C4-2B (cell line): ENCODE measurements at regions not wholly inside any gene's neighbourhood (a gene's known extent, or its start where the extent isn't known, plus 50 kb on each side); places are given as distances from the start of the nearest gene placed in this dataset.

Source experiments
- H3K27ac ChIP-seq: fragments of 450-650 bp; 2 replicates; pipeline ENCODE4 v1.5.1; 2017
- ZFX ChIP-seq: fragments of 450-650 bp; IDR thresholded peaks from 2 replicates; pipeline ENCODE4 v1.6.1; 2017
- TF ChIP-seq, protein P1 (sequence below): fragments of 450-650 bp; conservative IDR thresholded peaks from 2 replicates; pipeline ENCODE4 v1.5.1; 2017; ENCODE audit warnings: mild to moderate bottlenecking

GRCh38 chr1:219041818-219042217, 131.9 kb upstream of the LYPLAL1 start:
- TF ChIP-seq, protein P1, sequence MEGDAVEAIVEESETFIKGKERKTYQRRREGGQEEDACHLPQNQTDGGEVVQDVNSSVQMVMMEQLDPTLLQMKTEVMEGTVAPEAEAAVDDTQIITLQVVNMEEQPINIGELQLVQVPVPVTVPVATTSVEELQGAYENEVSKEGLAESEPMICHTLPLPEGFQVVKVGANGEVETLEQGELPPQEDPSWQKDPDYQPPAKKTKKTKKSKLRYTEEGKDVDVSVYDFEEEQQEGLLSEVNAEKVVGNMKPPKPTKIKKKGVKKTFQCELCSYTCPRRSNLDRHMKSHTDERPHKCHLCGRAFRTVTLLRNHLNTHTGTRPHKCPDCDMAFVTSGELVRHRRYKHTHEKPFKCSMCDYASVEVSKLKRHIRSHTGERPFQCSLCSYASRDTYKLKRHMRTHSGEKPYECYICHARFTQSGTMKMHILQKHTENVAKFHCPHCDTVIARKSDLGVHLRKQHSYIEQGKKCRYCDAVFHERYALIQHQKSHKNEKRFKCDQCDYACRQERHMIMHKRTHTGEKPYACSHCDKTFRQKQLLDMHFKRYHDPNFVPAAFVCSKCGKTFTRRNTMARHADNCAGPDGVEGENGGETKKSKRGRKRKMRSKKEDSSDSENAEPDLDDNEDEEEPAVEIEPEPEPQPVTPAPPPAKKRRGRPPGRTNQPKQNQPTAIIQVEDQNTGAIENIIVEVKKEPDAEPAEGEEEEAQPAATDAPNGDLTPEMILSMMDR, result no peak
- TF ChIP-seq ZFX, result no peak
- H3K27ac ChIP-seq, result no peak overlapping the region

DNA sequence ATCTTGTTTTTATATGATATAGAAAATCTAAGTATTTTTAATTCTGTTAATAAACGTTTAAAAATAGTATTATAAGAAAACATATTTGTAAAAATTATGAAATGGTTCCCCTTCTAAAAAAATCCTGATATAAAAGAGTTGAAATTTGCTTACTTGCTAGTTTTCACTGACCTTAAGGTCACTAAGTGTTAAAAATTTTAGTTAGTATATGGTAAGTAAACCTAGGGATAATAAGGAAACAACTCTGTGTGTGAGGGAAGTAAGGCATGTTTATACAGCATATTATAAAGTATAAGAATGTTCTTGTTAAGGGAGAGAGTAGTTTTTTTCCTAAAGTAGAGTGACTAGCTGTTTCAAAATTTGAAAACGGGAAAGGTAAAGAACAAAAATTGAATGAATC, 130.9 kb upstream of the LYPLAL1 start:
- H3K27ac ChIP-seq, result no peak overlapping the region
- TF ChIP-seq ZFX, result no peak
- TF ChIP-seq, protein P1, result no peak

DNA sequence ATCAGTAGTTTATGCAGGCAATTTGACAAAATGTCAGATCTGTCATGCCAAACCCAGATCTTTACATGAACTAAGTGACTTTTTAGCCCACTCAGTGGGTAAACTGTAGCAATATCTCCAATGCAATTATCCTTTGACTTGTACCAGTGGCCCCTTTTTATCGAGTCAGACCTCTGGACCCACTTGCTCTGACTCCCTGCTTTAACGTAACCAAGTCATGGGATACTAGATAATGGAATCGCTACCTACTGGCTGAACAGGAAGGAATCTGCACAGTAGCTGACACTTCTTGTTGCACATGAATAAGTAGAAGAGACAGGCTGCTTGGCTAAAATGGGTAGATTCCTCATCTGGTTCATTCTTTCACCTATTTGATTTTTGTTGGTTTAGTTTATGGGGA, 128.4 kb upstream of the LYPLAL1 start:
- H3K27ac ChIP-seq, result no peak overlapping the region
- no peak for TF ChIP-seq ZFX
- TF ChIP-seq, protein P1, result no peak

DNA sequence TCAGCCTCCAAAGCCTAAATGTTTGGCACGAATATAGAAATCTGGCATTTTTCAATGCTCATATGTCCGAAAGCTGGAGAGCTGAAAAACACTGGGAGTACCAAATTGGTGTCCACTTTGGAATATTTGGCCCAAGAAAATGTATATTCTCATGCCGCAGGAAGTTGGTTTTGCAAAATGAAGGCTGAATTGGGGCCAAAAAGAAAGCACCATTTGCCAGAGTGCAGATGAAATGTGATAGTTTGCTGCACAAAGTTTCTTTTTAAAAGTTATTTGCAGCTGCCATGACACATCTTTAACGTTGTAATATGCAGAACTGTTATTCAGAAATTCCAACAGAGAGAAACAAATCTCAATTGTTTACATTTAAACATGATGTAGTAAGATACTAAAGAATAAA, 124.2 kb upstream of the LYPLAL1 start:
- TF ChIP-seq ZFX, result no peak
- TF ChIP-seq, protein P1, result no peak
- no peak overlapping the region for H3K27ac ChIP-seq

DNA sequence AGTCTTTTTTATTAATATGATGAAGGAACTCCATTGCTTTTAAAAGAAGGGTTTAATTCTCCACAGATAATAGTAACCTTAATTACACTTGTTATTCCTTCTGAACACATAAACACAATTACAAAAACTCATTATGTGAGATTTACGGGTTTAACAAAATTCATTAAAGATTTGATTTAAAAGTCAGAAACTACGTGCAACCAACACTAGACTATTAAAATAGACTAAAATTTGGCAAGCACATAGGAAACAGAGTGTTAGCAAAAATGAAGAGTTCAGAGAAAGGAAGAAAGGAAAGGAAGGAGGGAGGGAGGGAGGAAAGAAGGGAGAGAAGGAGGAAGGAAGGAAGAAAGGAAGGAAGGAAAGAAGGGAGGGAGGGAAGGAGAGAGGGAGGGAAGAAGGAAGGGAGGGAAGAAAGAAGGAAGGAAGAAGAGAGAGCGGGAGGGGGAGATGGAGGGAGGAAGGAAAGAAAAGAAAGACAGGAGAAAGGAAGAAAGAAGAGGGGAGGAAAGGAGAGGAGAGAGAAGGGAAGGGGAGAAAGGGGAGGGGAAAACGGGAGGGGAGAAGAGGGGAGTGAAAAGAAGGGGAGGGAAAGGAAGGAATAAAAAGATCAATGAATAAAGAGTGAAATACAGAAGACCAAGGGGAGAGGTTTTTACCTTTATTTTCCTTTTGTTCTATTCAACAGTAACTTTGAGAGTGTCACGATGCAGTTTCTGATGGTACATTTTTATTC, 123.4 kb upstream of the LYPLAL1 start:
- TF ChIP-seq ZFX, result no peak
- TF ChIP-seq, protein P1, result no peak
- H3K27ac ChIP-seq, result no peak overlapping the region

DNA sequence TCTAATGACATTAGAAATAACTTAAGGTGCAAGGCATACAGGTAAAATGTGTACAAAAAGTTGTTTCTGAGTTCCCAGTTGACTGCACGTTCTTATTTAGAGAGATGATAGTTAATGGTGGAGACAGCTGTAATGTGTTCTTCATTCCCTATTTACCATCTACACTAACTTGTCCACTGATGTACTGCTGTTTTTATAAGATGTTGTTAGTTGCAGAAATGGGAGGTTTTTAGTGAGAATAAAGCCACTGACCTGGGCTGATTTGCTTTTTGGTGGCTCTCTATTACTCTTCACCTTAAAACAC, 122.9 kb upstream of the LYPLAL1 start:
- TF ChIP-seq ZFX, result no peak
- TF ChIP-seq, protein P1, result no peak
- no peak overlapping the region for H3K27ac ChIP-seq

- TF ChIP-seq ZFX, result no peak
- H3K27ac ChIP-seq, result no peak overlapping the region
Measured at GRCh38 chr1:219051547-219051946, 122.1 kb upstream of the LYPLAL1 start.
